Testis (tissue), 2 donors: ENCODE measurements at regions not wholly inside any gene's neighbourhood (a gene's known extent, or its start where the extent isn't known, plus 50 kb on each side); places are given as distances from the start of the nearest gene placed in this dataset.

ENCODE experiments used
- CTCF ChIP-seq, 3 experiments: fragments of 450-650 bp in 2 of 3; fragments of 200-600 bp in 1 of 3; sonication (generic) in 1 of 3; IDR thresholded peaks; one replicate each; pipeline ENCODE4 v1.5.1; 2016 to 2019; ENCODE audit warnings: antibody characterized with exemption in 3 of 3, mild to moderate bottlenecking in 2 of 3, moderate library complexity in 1 of 3
- POLR2A ChIP-seq: fragments of 450-650 bp; IDR thresholded peaks from one replicate; pipeline ENCODE4 v1.6.1; 2017; ENCODE audit warnings: antibody characterized with exemption, mild to moderate bottlenecking, moderate library complexity

GRCh38 chr7:36064676-36065075 is 88.4 kb upstream of the EEPD1 start:
- no peak for TF ChIP-seq CTCF (IDR thresholded peaks at IDR 0.05)
- TF ChIP-seq POLR2A: no peak
